ENCODE measurements at regions not wholly inside any gene's neighbourhood (a gene's known extent, or its start where the extent isn't known, plus 50 kb on each side); places are given as distances from the start of the nearest gene placed in this dataset.

DNA sequence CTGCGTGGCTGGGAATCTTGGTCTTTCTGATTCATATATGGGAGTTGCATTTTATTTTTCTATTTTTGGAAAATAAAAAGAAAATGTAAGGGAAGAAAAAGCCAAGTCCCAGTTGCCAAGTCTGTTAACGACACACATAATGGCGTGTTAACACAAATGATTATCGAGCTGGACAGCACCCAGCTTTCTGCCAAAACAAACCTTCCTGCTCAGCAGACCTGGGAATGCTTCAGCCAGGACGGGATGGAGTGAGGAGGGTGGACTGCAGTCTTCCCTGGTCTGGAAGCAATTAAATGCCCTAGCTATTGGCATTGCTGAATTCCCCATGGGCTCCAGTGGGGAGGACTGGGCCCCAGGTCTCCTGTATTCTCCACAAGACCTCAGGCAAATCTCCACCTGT is 184.2 kb upstream of the USP24 start:
- intact Hi-C loops (cut with DNase I) = no loop called here
- Histone ChIP-seq H3K27ac (ENCODE audit: low read depth in 2 of 2, low read length in 2 of 2) (no peak overlapping the region), H3K9ac (ENCODE audit: low read length in 3 of 3) (no peak overlapping the region), H3K9me3 (ENCODE audit: control insufficient read depth in 2 of 3, insufficient read depth in 1 of 3, low read length in 3 of 3) (no peaks in the 10 kb centered on the region), H3K36me3 (ENCODE audit: control insufficient read depth in 2 of 3, insufficient read depth in 3 of 3, low read length in 3 of 3) (no peaks in the 10 kb centered on the region), H3K27me3 (ENCODE audit: control insufficient read depth, insufficient read depth, low read length) (no peaks in the 10 kb centered on the region), H3K4me3 (ENCODE audit: low read length in 3 of 3) (no peak overlapping the region), H3K4me1 (ENCODE audit: control insufficient read depth in 2 of 3, insufficient read depth in 2 of 3, low read depth in 1 of 3, low read length in 3 of 3) (no peaks in the 10 kb centered on the region)
- DNase-seq = no peak
- no peak for FAIRE-seq
- TF ChIP-seq, protein P1, sequence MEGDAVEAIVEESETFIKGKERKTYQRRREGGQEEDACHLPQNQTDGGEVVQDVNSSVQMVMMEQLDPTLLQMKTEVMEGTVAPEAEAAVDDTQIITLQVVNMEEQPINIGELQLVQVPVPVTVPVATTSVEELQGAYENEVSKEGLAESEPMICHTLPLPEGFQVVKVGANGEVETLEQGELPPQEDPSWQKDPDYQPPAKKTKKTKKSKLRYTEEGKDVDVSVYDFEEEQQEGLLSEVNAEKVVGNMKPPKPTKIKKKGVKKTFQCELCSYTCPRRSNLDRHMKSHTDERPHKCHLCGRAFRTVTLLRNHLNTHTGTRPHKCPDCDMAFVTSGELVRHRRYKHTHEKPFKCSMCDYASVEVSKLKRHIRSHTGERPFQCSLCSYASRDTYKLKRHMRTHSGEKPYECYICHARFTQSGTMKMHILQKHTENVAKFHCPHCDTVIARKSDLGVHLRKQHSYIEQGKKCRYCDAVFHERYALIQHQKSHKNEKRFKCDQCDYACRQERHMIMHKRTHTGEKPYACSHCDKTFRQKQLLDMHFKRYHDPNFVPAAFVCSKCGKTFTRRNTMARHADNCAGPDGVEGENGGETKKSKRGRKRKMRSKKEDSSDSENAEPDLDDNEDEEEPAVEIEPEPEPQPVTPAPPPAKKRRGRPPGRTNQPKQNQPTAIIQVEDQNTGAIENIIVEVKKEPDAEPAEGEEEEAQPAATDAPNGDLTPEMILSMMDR (IDR thresholded peaks at IDR 0.05; ENCODE audit: borderline replicate concordance, extremely low read depth, insufficient read depth) = no peak

DNA sequence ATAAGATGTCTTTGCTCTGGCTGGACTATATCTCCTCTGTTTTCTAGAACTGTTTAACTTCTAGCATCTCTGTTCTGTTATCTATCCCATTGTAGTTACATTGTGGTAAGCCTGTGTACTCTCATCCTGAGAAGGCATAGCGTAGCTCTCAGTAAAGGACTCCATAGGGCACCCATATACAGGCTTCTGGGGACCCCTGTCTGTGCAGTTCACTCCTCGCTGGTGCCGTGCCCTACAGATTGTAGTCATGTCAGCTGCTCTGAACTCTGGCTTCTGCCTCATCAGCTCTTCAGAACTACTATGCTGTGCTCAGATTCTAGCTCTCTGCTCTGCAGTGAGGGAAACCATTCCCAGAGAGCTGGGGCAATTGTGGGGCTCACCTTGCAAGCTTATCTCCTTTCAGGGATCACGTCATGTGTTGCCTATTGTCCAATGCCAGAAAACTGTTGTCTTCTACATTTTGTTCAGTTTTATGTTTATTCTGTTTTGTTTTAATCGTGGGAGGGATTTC is 181.3 kb upstream of the USP24 start:
- Histone ChIP-seq H3K27ac (ENCODE audit: low read depth in 2 of 2, low read length in 2 of 2) (no peak overlapping the region), H3K9me3 (ENCODE audit: control insufficient read depth in 2 of 3, insufficient read depth in 1 of 3, low read length in 3 of 3) (no peaks in the 10 kb centered on the region), H3K4me3 (ENCODE audit: low read length in 3 of 3) (no peak overlapping the region), H3K9ac (ENCODE audit: low read length in 3 of 3) (no peak overlapping the region), H3K4me1 (ENCODE audit: control insufficient read depth in 2 of 3, insufficient read depth in 2 of 3, low read depth in 1 of 3, low read length in 3 of 3) (no peaks in the 10 kb centered on the region), H3K27me3 (ENCODE audit: control insufficient read depth, insufficient read depth, low read length) (no peaks in the 10 kb centered on the region), H3K36me3 (ENCODE audit: control insufficient read depth in 2 of 3, insufficient read depth in 3 of 3, low read length in 3 of 3) (no peaks in the 10 kb centered on the region)
- no peak for FAIRE-seq
- TF ChIP-seq, protein P1 (IDR thresholded peaks at IDR 0.05; ENCODE audit: borderline replicate concordance, extremely low read depth, insufficient read depth) = no peak
- DNase-seq = no peak
- intact Hi-C loops (cut with DNase I) = no loop called here

DNA sequence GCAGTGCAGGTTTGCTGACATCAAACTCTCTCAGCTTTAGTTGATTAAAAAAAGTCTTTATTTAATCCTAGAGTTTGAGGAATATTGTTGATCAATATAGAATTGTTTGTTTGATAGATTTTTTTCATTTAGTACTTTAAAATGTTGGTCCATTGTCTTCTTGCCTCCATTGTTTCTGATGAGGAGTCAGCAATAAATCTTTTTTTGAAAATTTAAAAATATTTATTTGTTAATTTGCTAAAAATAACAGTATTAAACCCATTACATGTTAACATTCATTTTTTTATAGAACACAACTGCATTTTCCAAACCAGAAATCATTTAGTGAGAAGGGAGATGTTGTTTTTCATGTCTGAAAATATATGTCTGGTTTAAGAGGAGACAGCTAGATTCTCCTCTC is 173.8 kb upstream of the USP24 start:
- Histone ChIP-seq H3K9me3 (ENCODE audit: control insufficient read depth in 2 of 3, insufficient read depth in 1 of 3, low read length in 3 of 3) (peaks cover 0 to 7% (median 0%) of the 10 kb centered on the region in 3 donors), H3K27ac (ENCODE audit: low read depth in 2 of 2, low read length in 2 of 2) (no peak overlapping the region), H3K4me3 (ENCODE audit: low read length in 3 of 3) (no peak overlapping the region), H3K36me3 (ENCODE audit: control insufficient read depth in 2 of 3, insufficient read depth in 3 of 3, low read length in 3 of 3) (no peaks in the 10 kb centered on the region), H3K9ac (ENCODE audit: low read length in 3 of 3) (no peak overlapping the region), H3K27me3 (ENCODE audit: control insufficient read depth, insufficient read depth, low read length) (no peaks in the 10 kb centered on the region), H3K4me1 (ENCODE audit: control insufficient read depth in 2 of 3, insufficient read depth in 2 of 3, low read depth in 1 of 3, low read length in 3 of 3) (no peaks in the 10 kb centered on the region)
- intact Hi-C loops (cut with DNase I) = no loop called here
- TF ChIP-seq, protein P1 (IDR thresholded peaks at IDR 0.05; ENCODE audit: borderline replicate concordance, extremely low read depth, insufficient read depth) = no peak
- DNase-seq (no peak), FAIRE-seq (no peak)

DNA sequence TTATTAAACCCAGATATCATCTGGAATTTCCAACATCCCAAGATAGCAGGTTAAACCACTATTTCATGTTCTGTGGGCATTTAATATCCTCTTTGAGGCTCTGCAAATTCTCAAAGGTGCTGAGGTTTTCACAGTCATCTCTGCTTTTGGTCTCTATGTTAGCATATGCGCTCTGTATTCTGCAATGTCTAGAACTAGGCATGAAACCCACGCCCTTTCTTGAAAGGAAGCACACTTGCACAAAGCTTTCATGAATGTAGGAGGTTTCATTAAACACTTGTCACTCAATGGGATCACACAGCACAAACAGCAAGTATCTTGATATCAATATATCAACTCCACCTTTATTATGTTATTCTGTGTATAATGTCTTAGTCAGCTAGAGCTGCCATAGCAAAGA is 172.0 kb upstream of the USP24 start:
- TF ChIP-seq, protein P1 (IDR thresholded peaks at IDR 0.05; ENCODE audit: borderline replicate concordance, extremely low read depth, insufficient read depth) = no peak
- FAIRE-seq (no peak), DNase-seq (no peak)
- Histone ChIP-seq H3K4me1 (ENCODE audit: control insufficient read depth in 2 of 3, insufficient read depth in 2 of 3, low read depth in 1 of 3, low read length in 3 of 3) (no peaks in the 10 kb centered on the region), H3K36me3 (ENCODE audit: control insufficient read depth in 2 of 3, insufficient read depth in 3 of 3, low read length in 3 of 3) (no peaks in the 10 kb centered on the region), H3K4me3 (ENCODE audit: low read length in 3 of 3) (no peak overlapping the region), H3K27ac (ENCODE audit: low read depth in 2 of 2, low read length in 2 of 2) (no peak overlapping the region), H3K9me3 (ENCODE audit: control insufficient read depth in 2 of 3, insufficient read depth in 1 of 3, low read length in 3 of 3) (peaks cover 0 to 7% (median 0%) of the 10 kb centered on the region in 3 donors), H3K27me3 (ENCODE audit: control insufficient read depth, insufficient read depth, low read length) (no peaks in the 10 kb centered on the region), H3K9ac (ENCODE audit: low read length in 3 of 3) (no peak overlapping the region)
- intact Hi-C loops (cut with DNase I) = no loop called here

Measured in kidney (tissue), 13 donors.